SK-N-MC (cell line): ENCODE measurements at regions not wholly inside any gene's neighbourhood (a gene's known extent, or its start where the extent isn't known, plus 50 kb on each side); places are given as distances from the start of the nearest gene placed in this dataset.

Source experiments
- EZH2 ChIP-seq: fragments of 200-600 bp; sonication (generic); IDR thresholded peaks from one replicate; pipeline ENCODE4 v1.6.1; 2017; ENCODE audit warnings: antibody characterized with exemption
- POLR2AphosphoS5 ChIP-seq: IDR thresholded peaks from 2 replicates; pipeline ENCODE4 v1.6.1; 2012; ENCODE audit warnings: mild to moderate bottlenecking, low read depth, low read length, borderline replicate concordance

GRCh38 chr12:45668641-45669040, 60.9 kb upstream of the ARID2 start:
- TF ChIP-seq EZH2, result no peak
- TF ChIP-seq POLR2AphosphoS5, result no peak
